Astrocyte (in vitro differentiated cells and primary cell): ENCODE measurements at regions not wholly inside any gene's neighbourhood (a gene's known extent, or its start where the extent isn't known, plus 50 kb on each side); places are given as distances from the start of the nearest gene placed in this dataset.

Experiments used
- EZH2 ChIP-seq: IDR thresholded peaks from 2 replicates; pipeline ENCODE4 v1.6.1; 2012; ENCODE audit warnings: mild to moderate bottlenecking, low read length, inconsistent platforms; ENCODE audit not compliant: insufficient read depth
- TF ChIP-seq, protein P1 (sequence below): IDR thresholded peaks from 2 replicates; pipeline ENCODE4 v1.5.1; 2011; ENCODE audit warnings: low read depth, mild to moderate bottlenecking, inconsistent platforms, low read length, moderate library complexity; ENCODE audit not compliant: insufficient read depth

DNA sequence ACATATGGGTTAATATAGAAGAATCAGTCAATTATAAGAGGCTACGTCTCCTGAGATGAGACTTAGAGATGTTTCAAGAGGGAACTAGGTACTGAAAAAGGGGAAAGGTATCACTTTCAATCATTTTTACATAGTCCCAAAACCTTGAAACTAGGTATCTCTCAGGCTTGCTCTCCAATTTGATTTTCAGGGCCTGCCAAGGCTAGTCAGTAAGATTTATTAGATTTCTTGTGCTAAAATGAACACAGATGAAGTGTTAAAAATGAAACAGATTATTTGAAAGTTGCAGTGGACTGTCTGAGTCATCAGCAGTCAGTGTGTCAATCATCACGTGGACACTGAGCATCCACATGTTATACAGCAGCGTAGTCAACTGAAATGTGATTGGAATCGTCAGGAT is 591.1 kb downstream of the DTWD2 start:
- TF ChIP-seq, protein P1, sequence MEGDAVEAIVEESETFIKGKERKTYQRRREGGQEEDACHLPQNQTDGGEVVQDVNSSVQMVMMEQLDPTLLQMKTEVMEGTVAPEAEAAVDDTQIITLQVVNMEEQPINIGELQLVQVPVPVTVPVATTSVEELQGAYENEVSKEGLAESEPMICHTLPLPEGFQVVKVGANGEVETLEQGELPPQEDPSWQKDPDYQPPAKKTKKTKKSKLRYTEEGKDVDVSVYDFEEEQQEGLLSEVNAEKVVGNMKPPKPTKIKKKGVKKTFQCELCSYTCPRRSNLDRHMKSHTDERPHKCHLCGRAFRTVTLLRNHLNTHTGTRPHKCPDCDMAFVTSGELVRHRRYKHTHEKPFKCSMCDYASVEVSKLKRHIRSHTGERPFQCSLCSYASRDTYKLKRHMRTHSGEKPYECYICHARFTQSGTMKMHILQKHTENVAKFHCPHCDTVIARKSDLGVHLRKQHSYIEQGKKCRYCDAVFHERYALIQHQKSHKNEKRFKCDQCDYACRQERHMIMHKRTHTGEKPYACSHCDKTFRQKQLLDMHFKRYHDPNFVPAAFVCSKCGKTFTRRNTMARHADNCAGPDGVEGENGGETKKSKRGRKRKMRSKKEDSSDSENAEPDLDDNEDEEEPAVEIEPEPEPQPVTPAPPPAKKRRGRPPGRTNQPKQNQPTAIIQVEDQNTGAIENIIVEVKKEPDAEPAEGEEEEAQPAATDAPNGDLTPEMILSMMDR = no peak
- no peak for TF ChIP-seq EZH2
